ENCODE measurements at regions not wholly inside any gene's neighbourhood (a gene's known extent, or its start where the extent isn't known, plus 50 kb on each side); places are given as distances from the start of the nearest gene placed in this dataset.

- no peak overlapping the region for H3K4me3 ChIP-seq (replicated peaks in 1 of 3)
- 78 to 89% methylated on average over 6 of the region's 6 CpGs for WGBS, 2 donors
- H3K27me3 ChIP-seq, result no peaks in the 10 kb centered on the region
- no peaks in the 10 kb centered on the region for H3K4me1 ChIP-seq
- TF ChIP-seq, protein P1, sequence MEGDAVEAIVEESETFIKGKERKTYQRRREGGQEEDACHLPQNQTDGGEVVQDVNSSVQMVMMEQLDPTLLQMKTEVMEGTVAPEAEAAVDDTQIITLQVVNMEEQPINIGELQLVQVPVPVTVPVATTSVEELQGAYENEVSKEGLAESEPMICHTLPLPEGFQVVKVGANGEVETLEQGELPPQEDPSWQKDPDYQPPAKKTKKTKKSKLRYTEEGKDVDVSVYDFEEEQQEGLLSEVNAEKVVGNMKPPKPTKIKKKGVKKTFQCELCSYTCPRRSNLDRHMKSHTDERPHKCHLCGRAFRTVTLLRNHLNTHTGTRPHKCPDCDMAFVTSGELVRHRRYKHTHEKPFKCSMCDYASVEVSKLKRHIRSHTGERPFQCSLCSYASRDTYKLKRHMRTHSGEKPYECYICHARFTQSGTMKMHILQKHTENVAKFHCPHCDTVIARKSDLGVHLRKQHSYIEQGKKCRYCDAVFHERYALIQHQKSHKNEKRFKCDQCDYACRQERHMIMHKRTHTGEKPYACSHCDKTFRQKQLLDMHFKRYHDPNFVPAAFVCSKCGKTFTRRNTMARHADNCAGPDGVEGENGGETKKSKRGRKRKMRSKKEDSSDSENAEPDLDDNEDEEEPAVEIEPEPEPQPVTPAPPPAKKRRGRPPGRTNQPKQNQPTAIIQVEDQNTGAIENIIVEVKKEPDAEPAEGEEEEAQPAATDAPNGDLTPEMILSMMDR (IDR thresholded peaks at IDR 0.05), result no peak
- no peak for TF ChIP-seq POLR2A (IDR thresholded peaks at IDR 0.05)
- DNase-seq, result no peak
- intact Hi-C loops (cut with DNase I), result no loop called here
- H3K36me3 ChIP-seq, result no peaks in the 10 kb centered on the region
- no peaks in the 10 kb centered on the region for H3K9me3 ChIP-seq
- H3K27ac ChIP-seq, result no peak overlapping the region
Observed at GRCh38 chr7:50857804-50858489, 75.3 kb upstream of the GRB10 start.

- Histone ChIP-seq H3K36me3 (no peaks in the 10 kb centered on the region), H3K27ac (no peak overlapping the region), H3K9me3 (no peaks in the 10 kb centered on the region), H3K4me3 (replicated peaks in 1 of 3) (no peak overlapping the region), H3K4me1 (no peaks in the 10 kb centered on the region), H3K27me3 (no peaks in the 10 kb centered on the region)
- intact Hi-C loops (cut with DNase I), result no loop called here
- WGBS, 2 donors, result 82 to 100% methylated on average over 2 to 5 of the region's 5 CpGs
- no peak for DNase-seq
- TF ChIP-seq, protein P1 (IDR thresholded peaks at IDR 0.05), result no peak
- TF ChIP-seq POLR2A (IDR thresholded peaks at IDR 0.05), result no peak
Observed at GRCh38 chr7:50856806-50857205, 74.1 kb upstream of the GRB10 start.

DNA sequence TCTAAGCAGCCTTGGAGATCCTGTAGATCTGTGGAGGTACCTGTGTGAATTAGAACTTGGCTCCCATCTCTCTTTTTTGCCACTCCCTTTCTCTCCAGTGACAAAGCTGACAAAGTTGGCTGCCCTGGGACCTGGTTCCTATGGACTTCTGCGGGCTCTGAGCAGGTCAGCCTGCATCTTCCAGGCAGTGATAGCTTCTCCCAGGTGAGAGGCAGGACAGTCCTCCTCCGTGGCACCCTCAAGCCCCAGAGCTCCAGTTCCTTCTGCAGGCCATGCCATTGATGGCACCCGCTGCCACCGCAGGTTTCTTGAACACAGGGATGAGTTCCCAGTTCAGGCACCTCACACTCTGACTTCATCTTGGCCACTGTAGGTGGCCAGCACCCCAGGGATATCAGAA lies 73.5 kb upstream of the GRB10 start:
- no peak for DNase-seq
- intact Hi-C loops (cut with DNase I), result no loop called here
- WGBS, 2 donors, result 95 to 98% methylated on average over 4 of the region's 4 CpGs

GRCh38 chr7:50855526-50855925 lies 72.8 kb upstream of the GRB10 start:
- H3K4me1 ChIP-seq, result no peaks in the 10 kb centered on the region
- H3K9me3 ChIP-seq, result no peaks in the 10 kb centered on the region
- intact Hi-C loops (cut with DNase I), result no loop called here
- DNase-seq, result no peak
- whole genome bisulfite sequencing, 2 donors, result 88 to 90% methylated on average over 3 to 5 of the region's 5 CpGs
- no peak overlapping the region for H3K27ac ChIP-seq
- H3K27me3 ChIP-seq, result no peaks in the 10 kb centered on the region
- no peaks in the 10 kb centered on the region for H3K36me3 ChIP-seq
- no peak overlapping the region for H3K4me3 ChIP-seq (replicated peaks in 1 of 3)
- TF ChIP-seq, protein P1 (IDR thresholded peaks at IDR 0.05), result no peak
- TF ChIP-seq POLR2A (IDR thresholded peaks at IDR 0.05), result no peak

More for the DNA sequence above, 73.5 kb upstream of the GRB10 start:
- no peak overlapping the region for H3K27ac ChIP-seq
- H3K27me3 ChIP-seq, result no peaks in the 10 kb centered on the region
- no peaks in the 10 kb centered on the region for H3K9me3 ChIP-seq
- H3K36me3 ChIP-seq, result no peaks in the 10 kb centered on the region
- TF ChIP-seq POLR2A (IDR thresholded peaks at IDR 0.05), result no peak
- TF ChIP-seq, protein P1 (IDR thresholded peaks at IDR 0.05), result no peak
- no peaks in the 10 kb centered on the region for H3K4me1 ChIP-seq
- H3K4me3 ChIP-seq (replicated peaks in 1 of 3), result no peak overlapping the region

- no peak overlapping the region for H3K4me3 ChIP-seq (replicated peaks in 1 of 3)
- TF ChIP-seq POLR2A (IDR thresholded peaks at IDR 0.05), result no peak
- TF ChIP-seq, protein P1 (IDR thresholded peaks at IDR 0.05), result no peak
- no peaks in the 10 kb centered on the region for H3K4me1 ChIP-seq
- no peaks in the 10 kb centered on the region for H3K36me3 ChIP-seq
- H3K27me3 ChIP-seq, result no peaks in the 10 kb centered on the region
- intact Hi-C loops (cut with DNase I), result no loop called here
- H3K9me3 ChIP-seq, result no peaks in the 10 kb centered on the region
- no peak overlapping the region for H3K27ac ChIP-seq
- DNase-seq, result no peak
- 79 to 94% methylated on average over 3 of the region's 3 CpGs for WGBS, 2 donors
Observed at GRCh38 chr7:50854831-50855230, 72.1 kb upstream of the GRB10 start.

All from thyroid gland (tissue), 4 donors.